Neural cell (in vitro differentiated cells): ENCODE measurements at regions not wholly inside any gene's neighbourhood (a gene's known extent, or its start where the extent isn't known, plus 50 kb on each side); places are given as distances from the start of the nearest gene placed in this dataset.

ENCODE experiments used
- H2AFZ ChIP-seq: fragments of 200-600, 300-800 bp; sonication (generic), shearing (Covaris generic); 2 replicates; pipeline ENCODE4 v1.6.0; 2014; ENCODE audit warnings: low read depth, mild to moderate bottlenecking, antibody characterized with exemption, low read length, moderate library complexity
- H3F3A ChIP-seq: fragments of 200-600 bp; shearing (Covaris generic); 2 replicates; pipeline ENCODE4 v1.6.1; 2016; ENCODE audit warnings: mild to moderate bottlenecking, moderate library complexity, mixed read lengths, antibody characterized with exemption, low read length; ENCODE audit not compliant: insufficient read depth, poor library complexity, severe bottlenecking
- H3K27ac ChIP-seq: fragments of 200-600, 300-800 bp; sonication (generic), shearing (Covaris generic); 2 replicates; pipeline ENCODE4 v1.5.1; 2014; ENCODE audit warnings: mild to moderate bottlenecking, low read length, moderate library complexity
- H3K27me3 ChIP-seq: fragments of 300-800, 200-600 bp; sonication (generic), shearing (Covaris generic); 2 replicates; pipeline ENCODE4 v1.6.0; 2014; ENCODE audit warnings: mild to moderate bottlenecking, low read depth, low read length, moderate library complexity; ENCODE audit not compliant: insufficient read depth
- H3K36me3 ChIP-seq: fragments of 300-800, 200-600 bp; sonication (generic), shearing (Covaris generic); 2 replicates; pipeline ENCODE4 v1.5.1; 2014; ENCODE audit warnings: mild to moderate bottlenecking, antibody characterized with exemption, low read length, moderate library complexity; ENCODE audit not compliant: insufficient read depth
- H3K4me2 ChIP-seq: fragments of 300-800, 200-600 bp; sonication (generic), shearing (Covaris generic); 2 replicates; pipeline ENCODE4 v1.6.0; 2014; ENCODE audit warnings: mild to moderate bottlenecking, low read length
- H3K4me3 ChIP-seq: fragments of 300-800, 200-600 bp; sonication (generic), shearing (Covaris generic); 2 replicates; pipeline ENCODE4 v1.5.1; 2014; ENCODE audit warnings: mild to moderate bottlenecking, low read length, moderate library complexity
- H3K79me2 ChIP-seq: fragments of 200-600 bp; shearing (Covaris generic); replicated peaks from 2 replicates; pipeline ENCODE4 v1.6.0; 2014; ENCODE audit warnings: mild to moderate bottlenecking, low read length, moderate library complexity; ENCODE audit not compliant: insufficient read depth
- H3K9ac ChIP-seq: fragments of 300-800, 200-600 bp; sonication (generic), shearing (Covaris generic); 2 replicates; pipeline ENCODE4 v1.6.1; 2016; ENCODE audit warnings: mild to moderate bottlenecking, low read length, mixed read lengths
- H3K9me2 ChIP-seq: fragments of 200-600 bp; shearing (Covaris generic); 2 replicates; pipeline ENCODE4 v1.6.1; 2016; ENCODE audit warnings: mild to moderate bottlenecking, low read length, mixed read lengths; ENCODE audit not compliant: insufficient read depth
- H3K9me3 ChIP-seq: fragments of 200-600, 300-800 bp; sonication (generic), shearing (Covaris generic); 2 replicates; pipeline ENCODE4 v1.6.1; 2016; ENCODE audit warnings: mild to moderate bottlenecking, mixed run types, low read length, moderate library complexity, mixed read lengths
- H4K20me1 ChIP-seq: fragments of 200-600 bp; shearing (Covaris generic); 2 replicates; pipeline ENCODE4 v1.6.1; 2016; ENCODE audit warnings: mild to moderate bottlenecking, mixed run types; ENCODE audit not compliant: insufficient read depth
- EP300 ChIP-seq: fragments of 450-650 bp; conservative IDR thresholded peaks from 2 replicates; pipeline ENCODE4 v1.6.1; 2014; ENCODE audit warnings: antibody characterized with exemption, mild to moderate bottlenecking, moderate library complexity; ENCODE audit not compliant: poor library complexity, severe bottlenecking
- EZH2 ChIP-seq: fragments of 200-600, 300-800 bp; shearing (Covaris generic), sonication (generic); IDR thresholded peaks from 2 replicates; pipeline ENCODE4 v1.6.1; 2014; ENCODE audit warnings: antibody characterized with exemption, low read length, borderline replicate concordance, mild to moderate bottlenecking; ENCODE audit not compliant: insufficient read depth, poor library complexity, severe bottlenecking
- POLR2AphosphoS5 ChIP-seq: IDR thresholded peaks from 2 replicates; pipeline ENCODE4 v1.6.1; 2012
- RAD21 ChIP-seq: fragments of 450-650 bp; conservative IDR thresholded peaks from 2 replicates; pipeline ENCODE4 v1.6.1; 2014; ENCODE audit warnings: antibody characterized with exemption, mild to moderate bottlenecking, moderate library complexity
- TAF1 ChIP-seq: IDR thresholded peaks from 2 replicates; pipeline ENCODE4 v1.6.1; 2012; ENCODE audit warnings: low read depth
- TF ChIP-seq, protein P1 (sequence below): IDR thresholded peaks from 2 replicates; pipeline ENCODE4 v1.6.1; 2012; ENCODE audit warnings: borderline replicate concordance
- TF ChIP-seq, protein P2 (sequence below): fragments of 450-650 bp; IDR thresholded peaks from 2 replicates; pipeline ENCODE4 v1.5.1; 2014; ENCODE audit warnings: antibody characterized with exemption, mild to moderate bottlenecking, moderate library complexity; ENCODE audit not compliant: poor library complexity, severe bottlenecking

DNA sequence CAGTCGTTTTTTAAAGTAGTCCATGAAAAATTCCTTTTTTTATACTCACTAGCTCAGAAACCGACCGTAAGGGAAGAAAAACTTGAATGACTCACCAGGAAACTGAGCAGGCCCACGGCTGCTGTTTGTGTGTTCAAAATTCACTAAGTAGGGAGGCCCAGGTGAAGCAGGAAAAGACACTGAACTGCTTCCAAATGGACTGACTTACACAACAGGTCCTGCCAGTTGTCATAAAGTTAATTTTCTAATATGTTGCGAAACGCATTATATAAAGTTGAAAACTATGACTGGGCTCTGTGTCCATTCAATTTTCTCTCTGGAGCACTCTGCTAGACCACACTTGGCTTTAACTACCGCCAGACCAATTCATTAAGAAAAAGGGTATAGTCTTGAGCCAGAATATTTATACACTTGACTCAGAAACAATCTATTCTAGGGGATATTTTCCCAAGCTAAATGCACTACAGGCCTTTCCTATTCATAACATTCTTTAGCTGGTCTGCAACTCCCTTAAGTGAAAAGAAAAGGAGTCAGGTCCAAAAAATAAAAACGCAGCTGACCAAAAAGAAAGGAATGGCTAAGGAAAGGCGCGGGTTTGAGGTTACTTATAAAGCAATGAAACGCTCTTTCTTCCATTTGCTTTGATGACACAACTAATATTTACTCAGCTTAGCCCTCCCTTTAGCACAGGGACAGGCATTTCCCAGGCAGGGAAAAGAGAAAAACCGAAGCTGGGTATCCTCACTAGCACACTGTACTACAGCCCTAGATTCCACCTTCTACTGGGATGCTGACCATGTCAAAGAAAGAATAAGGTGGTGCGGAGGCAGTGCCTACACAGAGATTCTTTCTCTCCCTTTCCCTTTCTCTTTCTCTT lies 306.3 kb upstream of the ESRRG start:
- no peak for TF ChIP-seq TAF1
- no peaks in the 10 kb centered on the region for H3K79me2 ChIP-seq
- no peak overlapping the region for H3K4me2 ChIP-seq
- H2AFZ ChIP-seq, result no peak overlapping the region
- H3K9ac ChIP-seq, result no peak overlapping the region
- no peak overlapping the region for H3K27ac ChIP-seq
- H3K9me2 ChIP-seq, result no peaks in the 10 kb centered on the region
- no peaks in the 10 kb centered on the region for H3K9me3 ChIP-seq
- no peaks in the 10 kb centered on the region for H4K20me1 ChIP-seq
- H3K27me3 ChIP-seq, result no peaks in the 10 kb centered on the region
- H3K36me3 ChIP-seq, result no peaks in the 10 kb centered on the region
- H3K4me3 ChIP-seq, result no peak overlapping the region
- H3F3A ChIP-seq, result no peaks in the 10 kb centered on the region

DNA sequence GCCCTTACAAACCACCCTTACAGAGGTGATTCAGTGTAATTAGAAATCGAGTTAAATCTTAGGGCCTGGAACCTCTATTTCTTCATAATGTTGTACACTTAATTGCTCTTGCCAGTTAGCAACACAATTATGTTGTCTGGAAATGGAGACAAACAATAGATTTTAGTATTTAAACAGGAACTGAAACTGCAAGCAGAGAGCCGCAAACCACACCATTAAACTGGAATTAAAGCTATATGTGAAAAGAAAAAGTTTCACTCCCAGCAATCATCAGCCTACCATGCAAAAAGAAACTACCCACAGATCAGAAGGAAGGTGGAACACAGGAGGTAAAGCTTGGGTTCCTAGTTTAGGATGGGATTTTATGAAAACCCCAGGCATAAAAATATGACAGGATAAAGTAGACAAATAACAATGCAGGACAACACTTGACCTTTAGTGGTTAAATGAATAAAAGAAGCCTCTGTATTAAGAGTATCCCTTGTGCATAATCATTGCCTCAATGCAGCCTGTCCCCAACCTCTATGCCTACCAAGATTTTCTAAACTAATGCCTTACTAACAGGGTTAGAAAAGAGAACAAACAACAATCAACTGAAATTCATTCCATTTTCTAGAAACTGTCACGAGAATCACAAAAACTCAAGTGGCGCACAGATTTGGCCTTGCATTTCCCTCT lies 304.3 kb upstream of the ESRRG start:
- no peak overlapping the region for H3K4me3 ChIP-seq

DNA sequence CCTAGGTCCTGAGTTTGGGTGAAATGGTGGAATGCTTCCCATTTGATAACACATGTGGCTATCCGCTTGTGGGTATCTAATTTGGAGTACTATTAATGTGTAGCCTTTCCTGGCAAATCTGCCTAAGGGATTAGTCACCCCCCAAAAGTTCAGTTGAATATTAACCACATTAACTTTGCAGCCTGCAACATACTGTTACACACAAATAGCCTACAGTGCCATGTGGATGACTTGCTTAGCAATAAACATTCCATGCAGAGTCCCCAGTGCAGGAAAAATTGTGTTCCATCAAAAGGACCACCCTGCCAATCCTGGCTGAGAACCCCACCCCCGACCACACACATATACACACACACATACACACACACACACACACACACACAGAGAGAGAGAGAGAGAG lies 303.3 kb upstream of the ESRRG start:
- H2AFZ ChIP-seq, result no peak overlapping the region
- no peaks in the 10 kb centered on the region for H4K20me1 ChIP-seq
- TF ChIP-seq POLR2AphosphoS5, result no peak
- no peak for TF ChIP-seq RAD21
- no peak for TF ChIP-seq TAF1
- TF ChIP-seq, protein P1, sequence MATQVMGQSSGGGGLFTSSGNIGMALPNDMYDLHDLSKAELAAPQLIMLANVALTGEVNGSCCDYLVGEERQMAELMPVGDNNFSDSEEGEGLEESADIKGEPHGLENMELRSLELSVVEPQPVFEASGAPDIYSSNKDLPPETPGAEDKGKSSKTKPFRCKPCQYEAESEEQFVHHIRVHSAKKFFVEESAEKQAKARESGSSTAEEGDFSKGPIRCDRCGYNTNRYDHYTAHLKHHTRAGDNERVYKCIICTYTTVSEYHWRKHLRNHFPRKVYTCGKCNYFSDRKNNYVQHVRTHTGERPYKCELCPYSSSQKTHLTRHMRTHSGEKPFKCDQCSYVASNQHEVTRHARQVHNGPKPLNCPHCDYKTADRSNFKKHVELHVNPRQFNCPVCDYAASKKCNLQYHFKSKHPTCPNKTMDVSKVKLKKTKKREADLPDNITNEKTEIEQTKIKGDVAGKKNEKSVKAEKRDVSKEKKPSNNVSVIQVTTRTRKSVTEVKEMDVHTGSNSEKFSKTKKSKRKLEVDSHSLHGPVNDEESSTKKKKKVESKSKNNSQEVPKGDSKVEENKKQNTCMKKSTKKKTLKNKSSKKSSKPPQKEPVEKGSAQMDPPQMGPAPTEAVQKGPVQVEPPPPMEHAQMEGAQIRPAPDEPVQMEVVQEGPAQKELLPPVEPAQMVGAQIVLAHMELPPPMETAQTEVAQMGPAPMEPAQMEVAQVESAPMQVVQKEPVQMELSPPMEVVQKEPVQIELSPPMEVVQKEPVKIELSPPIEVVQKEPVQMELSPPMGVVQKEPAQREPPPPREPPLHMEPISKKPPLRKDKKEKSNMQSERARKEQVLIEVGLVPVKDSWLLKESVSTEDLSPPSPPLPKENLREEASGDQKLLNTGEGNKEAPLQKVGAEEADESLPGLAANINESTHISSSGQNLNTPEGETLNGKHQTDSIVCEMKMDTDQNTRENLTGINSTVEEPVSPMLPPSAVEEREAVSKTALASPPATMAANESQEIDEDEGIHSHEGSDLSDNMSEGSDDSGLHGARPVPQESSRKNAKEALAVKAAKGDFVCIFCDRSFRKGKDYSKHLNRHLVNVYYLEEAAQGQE, result no peak
- no peak for TF ChIP-seq EZH2
- H3K4me3 ChIP-seq, result no peak overlapping the region
- no peaks in the 10 kb centered on the region for H3F3A ChIP-seq
- H3K9me2 ChIP-seq, result no peaks in the 10 kb centered on the region
- H3K36me3 ChIP-seq, result no peaks in the 10 kb centered on the region
- no peak overlapping the region for H3K4me2 ChIP-seq
- no peak overlapping the region for H3K9ac ChIP-seq
- H3K9me3 ChIP-seq, result no peaks in the 10 kb centered on the region
- no peaks in the 10 kb centered on the region for H3K27me3 ChIP-seq
- H3K27ac ChIP-seq, result no peak overlapping the region
- no peaks in the 10 kb centered on the region for H3K79me2 ChIP-seq

More for the DNA sequence above, 304.3 kb upstream of the ESRRG start:
- Histone ChIP-seq H3K36me3 (no peaks in the 10 kb centered on the region), H3K9me2 (no peaks in the 10 kb centered on the region), H4K20me1 (no peaks in the 10 kb centered on the region), H3K27ac (no peak overlapping the region), H3K4me2 (no peak overlapping the region), H3F3A (no peaks in the 10 kb centered on the region), H3K9ac (no peak overlapping the region), H3K9me3 (no peaks in the 10 kb centered on the region), H3K79me2 (no peaks in the 10 kb centered on the region), H2AFZ (no peak overlapping the region), H3K27me3 (no peaks in the 10 kb centered on the region)
- TF ChIP-seq POLR2AphosphoS5, result no peak
- no peak for TF ChIP-seq EP300
- no peak for TF ChIP-seq TAF1
- TF ChIP-seq, protein P2, sequence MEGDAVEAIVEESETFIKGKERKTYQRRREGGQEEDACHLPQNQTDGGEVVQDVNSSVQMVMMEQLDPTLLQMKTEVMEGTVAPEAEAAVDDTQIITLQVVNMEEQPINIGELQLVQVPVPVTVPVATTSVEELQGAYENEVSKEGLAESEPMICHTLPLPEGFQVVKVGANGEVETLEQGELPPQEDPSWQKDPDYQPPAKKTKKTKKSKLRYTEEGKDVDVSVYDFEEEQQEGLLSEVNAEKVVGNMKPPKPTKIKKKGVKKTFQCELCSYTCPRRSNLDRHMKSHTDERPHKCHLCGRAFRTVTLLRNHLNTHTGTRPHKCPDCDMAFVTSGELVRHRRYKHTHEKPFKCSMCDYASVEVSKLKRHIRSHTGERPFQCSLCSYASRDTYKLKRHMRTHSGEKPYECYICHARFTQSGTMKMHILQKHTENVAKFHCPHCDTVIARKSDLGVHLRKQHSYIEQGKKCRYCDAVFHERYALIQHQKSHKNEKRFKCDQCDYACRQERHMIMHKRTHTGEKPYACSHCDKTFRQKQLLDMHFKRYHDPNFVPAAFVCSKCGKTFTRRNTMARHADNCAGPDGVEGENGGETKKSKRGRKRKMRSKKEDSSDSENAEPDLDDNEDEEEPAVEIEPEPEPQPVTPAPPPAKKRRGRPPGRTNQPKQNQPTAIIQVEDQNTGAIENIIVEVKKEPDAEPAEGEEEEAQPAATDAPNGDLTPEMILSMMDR, result no peak
- TF ChIP-seq EZH2, result no peak
